Fibroblast of lung (primary cell): ENCODE measurements at regions not wholly inside any gene's neighbourhood (a gene's known extent, or its start where the extent isn't known, plus 50 kb on each side); places are given as distances from the start of the nearest gene placed in this dataset.

ENCODE experiments used
- CTCF ChIP-seq, 2 donors: IDR thresholded peaks in 1 of 2; conservative IDR thresholded peaks in 1 of 2; 1 replicate in 1 of 2; 2 replicates in 1 of 2; pipeline ENCODE4 v1.5.1; 2011 to 2012; ENCODE audit warnings: low read length in 2 of 2, control low read depth in 1 of 2, inconsistent platforms in 1 of 2, low read depth in 1 of 2, mild to moderate bottlenecking in 1 of 2
- EZH2 ChIP-seq: IDR thresholded peaks from 2 replicates; pipeline ENCODE4 v1.5.1; 2012; ENCODE audit warnings: low read length, control low read depth, mild to moderate bottlenecking; ENCODE audit errors: missing control alignments

- TF ChIP-seq CTCF (conservative IDR thresholded peaks at IDR 0.05 in 1 of 2, IDR thresholded peaks at IDR 0.05 in 1 of 2; ENCODE audit: low read depth in 1 of 2, low read length in 2 of 2) (no peak), EZH2 (no peak)
Measured at GRCh38 chr3:30996467-30996866, 102.0 kb upstream of the GADL1 start.
